Erythroblast (primary cell): ENCODE measurements at regions not wholly inside any gene's neighbourhood (a gene's known extent, or its start where the extent isn't known, plus 50 kb on each side); places are given as distances from the start of the nearest gene placed in this dataset.
"Not testable (repeated sequence)": the region's sequence is repeated elsewhere in the genome, so short reads cannot be mapped to it uniquely, and the experiment has no call there.

Experiments
- GATA1 ChIP-seq: IDR thresholded peaks from 2 replicates; pipeline ENCODE4 v1.6.1; 2011; ENCODE audit warnings: low read depth, mild to moderate bottlenecking, control low read depth, low read length, moderate library complexity
- POLR2A ChIP-seq: IDR thresholded peaks from 2 replicates; pipeline ENCODE4 v1.6.1; 2011; ENCODE audit warnings: mild to moderate bottlenecking, low read length

- not testable (repeated sequence) for TF ChIP-seq POLR2A, GATA1
Observed at GRCh38 chr4:75386426-75386825, 127.8 kb downstream of the RCHY1 start.
